Small intestine (tissue), 7 donors: ENCODE measurements at regions not wholly inside any gene's neighbourhood (a gene's known extent, or its start where the extent isn't known, plus 50 kb on each side); places are given as distances from the start of the nearest gene placed in this dataset.

Experiments
- DNase-seq, 2 donors: peaks; one replicate each; pipeline versions ENCODE4 v3.0.0 to v3.0.0-alpha.2; 2013
- FAIRE-seq: peaks from 2 replicates; lab custom pipeline; 2012; peaks lifted over from hg19 to GRCh38; lab: Jason Lieb, UNC
- H3K27ac ChIP-seq, 3 donors: one replicate each; pipeline ENCODE4 v1.5.1; 2013; ENCODE audit warnings: low read length in 2 of 3, mild to moderate bottlenecking in 2 of 3, control low read depth in 1 of 3, inconsistent platforms in 1 of 3, low read depth in 1 of 3, moderate library complexity in 1 of 3
- H3K27me3 ChIP-seq, 3 donors: one replicate each; pipeline ENCODE4 v1.6.1; 2013; ENCODE audit warnings: low read length in 3 of 3, inconsistent platforms in 1 of 3; ENCODE audit not compliant: control insufficient read depth in 3 of 3, insufficient read depth in 3 of 3
- H3K36me3 ChIP-seq, 3 donors: one replicate each; pipeline ENCODE4 v1.6.1; 2013; ENCODE audit warnings: low read length in 3 of 3, inconsistent platforms in 1 of 3, low read depth in 1 of 3, mild to moderate bottlenecking in 1 of 3, moderate library complexity in 1 of 3; ENCODE audit not compliant: control insufficient read depth in 3 of 3, insufficient read depth in 2 of 3
- H3K4me1 ChIP-seq, 3 donors: one replicate each; pipeline ENCODE4 v1.6.1; 2013; ENCODE audit warnings: low read length in 2 of 3, inconsistent platforms in 1 of 3, low read depth in 1 of 3, mild to moderate bottlenecking in 1 of 3, moderate library complexity in 1 of 3; ENCODE audit not compliant: control insufficient read depth in 3 of 3, insufficient read depth in 2 of 3
- H3K4me3 ChIP-seq, 3 donors: one replicate each; pipeline ENCODE4 v1.5.1; 2013; ENCODE audit warnings: low read length in 3 of 3, control low read depth in 1 of 3, inconsistent platforms in 1 of 3, low read depth in 1 of 3, mild to moderate bottlenecking in 1 of 3, moderate library complexity in 1 of 3
- H3K9me3 ChIP-seq, 2 donors: one replicate each; pipeline ENCODE4 v1.6.1; 2013; ENCODE audit warnings: low read depth in 1 of 2, low read length in 1 of 2; ENCODE audit not compliant: control insufficient read depth in 2 of 2, insufficient read depth in 1 of 2
- WGBS, 3 donors: extraction: QIAGEN DNeasy Blood & Tissue Kit; methylation state at CpG; one replicate each; pipeline ENCODE4 v1.1.7; 2013; 5-methylcytosine and 5-hydroxymethylcytosine counted together
- donor health status: healthy with polysubstance abuse.
- donor health status: control.
- donor health status: control.
- donor health status: Bipolar disorder and iron deficiency.
- donor health status: healthy.

DNA sequence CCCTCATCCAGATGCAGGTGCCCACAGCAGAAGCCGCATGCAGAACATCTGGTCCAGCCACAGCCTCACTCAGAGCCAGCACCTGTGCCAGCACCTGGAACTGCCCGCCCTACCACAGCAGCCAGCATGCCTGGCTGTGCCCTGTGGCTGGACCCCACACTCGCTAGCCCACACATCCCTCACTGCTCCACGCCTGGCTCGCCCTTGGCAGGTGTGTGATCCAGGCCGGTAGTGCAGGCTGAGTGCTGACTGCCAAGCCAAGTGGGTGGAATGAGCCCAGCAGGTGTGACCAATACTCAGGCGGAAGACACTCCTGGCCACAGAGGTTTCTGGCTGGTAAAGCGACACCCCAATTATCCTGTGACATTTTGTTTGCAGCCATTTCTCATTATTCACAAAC is 162.4 kb upstream of the ROBO1 start:
- peaks cover 0 to 2% of the 10 kb centered on the region in 2 donors for H3K9me3 ChIP-seq
- no peak for FAIRE-seq
- no peaks in the 10 kb centered on the region for H3K27me3 ChIP-seq
- no peaks in the 10 kb centered on the region for H3K36me3 ChIP-seq
- H3K4me1 ChIP-seq = no peaks in the 10 kb centered on the region
- WGBS, 3 donors = 61 to 89% (median 82%) methylated on average over 8 of the region's 8 CpGs
- no peak overlapping the region for H3K4me3 ChIP-seq
- no peak overlapping the region for H3K27ac ChIP-seq
- DNase-seq = no peak

GRCh38 chr3:79928687-79929408 is 161.1 kb upstream of the ROBO1 start:
- Histone ChIP-seq H3K27ac (no peak overlapping the region), H3K36me3 (no peaks in the 10 kb centered on the region), H3K4me3 (no peak overlapping the region), H3K27me3 (no peaks in the 10 kb centered on the region), H3K4me1 (no peaks in the 10 kb centered on the region), H3K9me3 (peaks cover 0 to 2% of the 10 kb centered on the region in 2 donors)
- FAIRE-seq (no peak), DNase-seq (no peak)
- 66 to 80% (median 79%) methylated on average over 4 of the region's 4 CpGs for WGBS, 3 donors

DNA sequence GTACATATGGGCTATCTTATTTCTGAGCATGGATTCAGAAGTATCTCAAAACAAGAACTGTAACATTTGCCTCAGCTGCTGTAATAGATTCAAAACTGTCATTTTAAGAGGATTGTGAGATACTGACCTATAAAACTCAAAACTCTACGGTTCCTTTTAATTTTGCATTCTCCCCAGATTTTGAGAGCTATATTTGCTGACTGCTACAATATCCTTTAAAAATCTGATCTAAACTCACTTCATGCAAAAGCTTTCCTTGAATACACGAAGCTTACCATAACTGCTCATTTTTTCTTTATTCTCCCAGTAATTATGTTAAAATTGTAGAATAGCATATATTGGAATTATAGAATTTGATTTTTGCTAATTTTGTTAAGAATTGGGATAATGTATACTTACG is 158.7 kb upstream of the ROBO1 start:
- Histone ChIP-seq H3K27ac (no peak overlapping the region), H3K27me3 (no peaks in the 10 kb centered on the region), H3K36me3 (no peaks in the 10 kb centered on the region), H3K4me1 (no peaks in the 10 kb centered on the region), H3K4me3 (no peak overlapping the region), H3K9me3 (peaks cover 0 to 2% of the 10 kb centered on the region in 2 donors)
- WGBS, 3 donors = 66 to 76% (median 70%) methylated on average over 3 of the region's 3 CpGs
- DNase-seq (no peak), FAIRE-seq (no peak)

DNA sequence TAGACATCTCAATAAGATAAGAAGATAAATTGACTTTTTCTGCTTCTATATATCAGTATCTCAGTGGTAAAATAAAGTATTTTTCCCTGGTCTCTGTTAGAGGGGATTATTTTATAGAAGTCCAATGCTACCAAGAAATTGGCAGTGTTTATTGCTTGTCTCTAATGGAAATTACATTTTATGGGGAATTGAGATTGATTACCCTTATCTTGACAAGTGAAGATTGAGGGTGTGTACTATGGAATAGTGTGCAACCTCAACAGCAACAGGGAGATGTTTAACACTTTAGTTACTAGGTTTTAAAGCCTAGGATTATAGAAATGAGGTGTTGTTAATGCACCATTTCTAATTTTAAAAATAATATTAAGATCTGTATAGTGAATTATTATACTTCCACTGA is 154.8 kb upstream of the ROBO1 start:
- Histone ChIP-seq H3K4me1 (no peaks in the 10 kb centered on the region), H3K9me3 (no peaks in the 10 kb centered on the region), H3K4me3 (no peak overlapping the region), H3K27me3 (no peaks in the 10 kb centered on the region), H3K36me3 (no peaks in the 10 kb centered on the region), H3K27ac (no peak overlapping the region)
- DNase-seq = peak in 1 of 2 donors; percentile 19
- FAIRE-seq = no peak

DNA sequence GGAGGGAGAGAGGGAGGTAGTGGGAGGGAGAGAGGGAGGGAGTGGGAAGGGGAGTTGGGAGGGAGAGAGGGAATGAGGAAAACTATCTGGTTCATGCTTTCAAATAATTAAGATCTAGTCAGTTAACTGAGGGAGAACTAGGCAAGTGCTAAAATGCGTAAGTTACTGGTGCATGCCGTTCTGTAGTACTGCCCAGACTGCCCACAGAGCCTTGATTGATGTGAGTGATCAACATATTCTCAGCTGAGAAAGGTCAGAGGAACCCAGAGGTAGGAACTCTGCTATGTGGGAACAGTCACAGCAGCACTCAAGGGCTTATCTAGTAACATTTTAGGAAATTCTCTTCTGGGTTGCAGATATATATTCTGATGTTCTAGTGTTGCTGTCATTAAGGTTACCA is 149.8 kb upstream of the ROBO1 start:
- Histone ChIP-seq H3K4me1 (no peaks in the 10 kb centered on the region), H3K4me3 (no peak overlapping the region), H3K27me3 (no peaks in the 10 kb centered on the region), H3K9me3 (no peaks in the 10 kb centered on the region), H3K27ac (no peak overlapping the region), H3K36me3 (no peaks in the 10 kb centered on the region)
- WGBS, 3 donors = 42 to 59% (median 47%) methylated on average over 2 of the region's 2 CpGs
- FAIRE-seq (no peak), DNase-seq (no peak)

DNA sequence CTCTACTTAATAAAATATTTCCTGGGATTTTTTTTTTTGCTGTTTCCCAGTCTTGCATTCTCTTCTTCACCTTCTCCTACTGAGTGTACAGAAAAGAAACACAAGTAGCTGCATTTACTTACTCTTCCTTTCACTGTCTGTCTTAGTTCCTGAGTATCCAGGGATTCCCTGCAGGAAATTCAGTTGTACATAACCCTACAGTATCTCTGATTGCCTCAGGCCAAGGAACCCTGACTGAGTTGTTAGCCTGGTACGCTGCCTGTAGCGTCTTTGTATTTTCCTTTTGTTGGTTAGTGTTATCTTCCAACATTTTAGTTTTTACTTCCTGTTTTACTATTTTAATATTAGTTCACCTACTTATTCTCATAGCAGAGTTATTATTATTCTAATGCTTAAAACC is 142.5 kb upstream of the ROBO1 start:
- Histone ChIP-seq H3K36me3 (no peaks in the 10 kb centered on the region), H3K9me3 (no peaks in the 10 kb centered on the region), H3K4me1 (no peaks in the 10 kb centered on the region), H3K27me3 (no peaks in the 10 kb centered on the region), H3K27ac (no peak overlapping the region), H3K4me3 (no peak overlapping the region)
- FAIRE-seq = no peak
- 8 to 59% (median 11%) methylated on average over 2 of the region's 2 CpGs for WGBS, 3 donors
- DNase-seq = no peak

DNA sequence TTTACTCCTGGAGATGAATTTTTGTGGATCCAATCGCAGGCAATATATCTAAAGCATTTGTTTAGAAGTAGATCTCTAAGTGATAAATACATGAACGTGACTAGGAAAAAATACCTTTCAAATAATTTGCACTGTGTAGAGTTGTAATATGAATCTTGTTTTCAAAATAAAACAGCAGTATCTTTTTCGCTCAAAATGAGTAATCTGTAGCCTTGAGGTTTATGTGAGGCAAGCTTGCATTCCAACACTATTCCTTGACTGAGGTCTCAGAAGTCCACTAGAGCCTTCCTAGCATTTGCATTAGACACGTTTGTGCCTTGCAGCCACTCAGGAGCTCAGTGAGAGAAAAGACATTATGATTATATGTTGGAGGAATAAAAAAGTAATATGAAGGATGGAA is 138.3 kb upstream of the ROBO1 start:
- Histone ChIP-seq H3K36me3 (no peaks in the 10 kb centered on the region), H3K4me3 (no peak overlapping the region), H3K27ac (no peak overlapping the region), H3K4me1 (peaks cover 0 to 5% (median 0%) of the 10 kb centered on the region in 3 donors), H3K9me3 (no peaks in the 10 kb centered on the region), H3K27me3 (no peaks in the 10 kb centered on the region)
- FAIRE-seq = no peak
- WGBS, 3 donors = 67 to 77% (median 74%) methylated on average over 4 of the region's 4 CpGs
- DNase-seq = no peak

GRCh38 chr3:79902151-79902550 is 134.4 kb upstream of the ROBO1 start:
- DNase-seq (no peak), FAIRE-seq (peak; percentile 87)
- no peaks in the 10 kb centered on the region for H3K36me3 ChIP-seq
- H3K9me3 ChIP-seq = no peaks in the 10 kb centered on the region
- 78 to 85% (median 83%) methylated on average over 3 of the region's 3 CpGs for WGBS, 3 donors
- peaks cover 0 to 5% (median 0%) of the 10 kb centered on the region in 3 donors for H3K4me1 ChIP-seq
- H3K4me3 ChIP-seq = no peak overlapping the region
- H3K27me3 ChIP-seq = no peaks in the 10 kb centered on the region
- H3K27ac ChIP-seq = no peak overlapping the region

DNA sequence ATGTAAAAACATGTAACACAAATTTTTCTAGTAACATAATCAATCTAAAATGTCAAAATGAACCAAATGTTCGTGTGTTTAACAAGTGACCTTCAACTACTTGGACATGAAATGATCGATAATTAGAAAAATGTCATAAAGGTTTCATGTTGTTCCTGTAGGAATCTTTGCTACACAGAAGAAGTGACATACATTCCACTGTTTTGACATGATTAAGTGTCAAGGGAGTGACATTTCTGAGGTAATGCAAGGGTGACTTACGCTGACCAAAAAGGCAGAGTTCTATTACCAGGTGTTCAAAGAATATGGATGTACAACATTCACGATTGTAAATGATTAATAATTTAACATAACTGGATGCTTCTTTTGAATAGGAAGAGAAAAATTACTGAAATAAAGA is 131.1 kb upstream of the ROBO1 start:
- H3K27me3 ChIP-seq = no peaks in the 10 kb centered on the region
- no peaks in the 10 kb centered on the region for H3K36me3 ChIP-seq
- H3K4me1 ChIP-seq = peaks cover 0 to 3% (median 0%) of the 10 kb centered on the region in 3 donors
- H3K27ac ChIP-seq = no peak overlapping the region
- H3K4me3 ChIP-seq = no peak overlapping the region
- no peaks in the 10 kb centered on the region for H3K9me3 ChIP-seq
- no peak for DNase-seq
- no peak for FAIRE-seq
- WGBS, 3 donors = 58 to 68% (median 65%) methylated on average over 4 of the region's 4 CpGs
